HCT116 (cell line): ENCODE measurements at regions not wholly inside any gene's neighbourhood (a gene's known extent, or its start where the extent isn't known, plus 50 kb on each side); places are given as distances from the start of the nearest gene placed in this dataset.

ENCODE experiments used
- ATAC-seq: fragments of 200-7000 bp; cut with Tn5 transposase; 2 replicates; pipeline ENCODE4 v1.9.1; 2020; ENCODE audit warnings: mild to moderate bottlenecking, moderate library complexity
- BruUV-seq: library from RNA; stranded (reverse); fragments of 400-500 nt; replicated peaks from 2 replicates; lab custom pipeline; 2021; lab: Mats Ljungman, UMichigan
- CTCF ChIA-PET: fragments of 300-600 bp; sonication (Branson Sonifier 250); formaldehyde crosslinking; loops from one replicate; lab custom pipeline; 2021; ENCODE audit warnings: antibody characterized with exemption; lab: Charles Lee
- POLR2A ChIA-PET: fragments of 300-600, 350-600 bp; sonication (Branson Sonifier 250); formaldehyde crosslinking; loops from one replicate; lab custom pipeline; 2021; ENCODE audit warnings: antibody characterized with exemption; lab: Charles Lee
- RAD21 ChIA-PET, 2 experiments: fragments of 300-600 bp; sonication (Branson Sonifier 250); formaldehyde crosslinking; loops; one replicate each; lab custom pipeline; 2023; ENCODE audit warnings: low total read pairs in 2 of 2; ENCODE audit not compliant: uncharacterized antibody in 2 of 2, unreplicated experiment in 2 of 2, low non-redundant PET in 1 of 2; lab: Charles Lee
- DNase-seq: peaks from one replicate; pipeline ENCODE4 v3.0.0-alpha.2; 2010; ENCODE audit warnings: low read depth, low spot score
- H2AFZ ChIP-seq: fragments of 200-600 bp; shearing (Covaris generic), sonication (generic); 2 replicates; pipeline ENCODE4 v1.6.1; 2017; ENCODE audit warnings: low read depth, mixed run types, mixed read lengths, antibody characterized with exemption, low read length; ENCODE audit not compliant: poor library complexity, severe bottlenecking
- H3K27ac ChIP-seq: 2 replicates; pipeline ENCODE4 v1.5.1; 2012; ENCODE audit warnings: low read depth, low read length
- H3K27me3 ChIP-seq: fragments of 200-600 bp; sonication (generic); 2 replicates; pipeline ENCODE4 v1.6.1; 2016; ENCODE audit warnings: mixed run types, low read length, mixed read lengths; ENCODE audit not compliant: insufficient read depth
- H3K36me3 ChIP-seq, 2 experiments: fragments of 200-500 bp in 1 of 2; fragments of 200-600 bp in 1 of 2; sonication (Bioruptor generic) in 1 of 2; sonication (generic) in 1 of 2; 2 replicates each; pipeline versions ENCODE4 v1.5.1 to v1.6.1; 2014 to 2016; ENCODE audit warnings: low read length in 2 of 2, inconsistent platforms in 1 of 2, mixed read lengths in 1 of 2, mixed run types in 1 of 2; ENCODE audit not compliant: insufficient read depth in 2 of 2, control insufficient read depth in 1 of 2
- H3K4me1 ChIP-seq, 2 experiments: fragments of 200-600 bp in 1 of 2; sonication (generic) in 1 of 2; 2 replicates each; pipeline versions ENCODE4 v1.5.1 to v1.6.1; 2012 to 2017; ENCODE audit warnings: low read length in 2 of 2, inconsistent platforms in 1 of 2, mild to moderate bottlenecking in 1 of 2, mixed read lengths in 1 of 2, mixed run types in 1 of 2, moderate library complexity in 1 of 2; ENCODE audit not compliant: insufficient read depth in 2 of 2, control insufficient read depth in 1 of 2
- H3K4me2 ChIP-seq: fragments of 200-600 bp; sonication (generic); 2 replicates; pipeline ENCODE4 v1.6.1; 2017; ENCODE audit warnings: mixed run types, low read length, mixed read lengths
- H3K4me3 ChIP-seq, 2 experiments: fragments of 200-600 bp in 1 of 2; sonication (generic) in 1 of 2; replicated peaks in 1 of 2; 2 replicates each; pipeline ENCODE4 v1.5.1; 2011 to 2016; ENCODE audit warnings: low read length in 2 of 2, control low read depth in 1 of 2, low read depth in 1 of 2, mild to moderate bottlenecking in 1 of 2, mixed read lengths in 1 of 2, mixed run types in 1 of 2
- H3K79me2 ChIP-seq: fragments of 200-600 bp; sonication (generic); 2 replicates; pipeline ENCODE4 v1.6.1; 2017; ENCODE audit warnings: mild to moderate bottlenecking, mixed run types, low read length, moderate library complexity, mixed read lengths; ENCODE audit not compliant: insufficient read depth
- H3K9ac ChIP-seq: fragments of 200-600 bp; sonication (generic); 2 replicates; pipeline ENCODE4 v1.6.1; 2016; ENCODE audit warnings: low read length, mixed read lengths
- H3K9me2 ChIP-seq: fragments of 200-600 bp; sonication (generic), shearing (Covaris generic); 2 replicates; pipeline ENCODE4 v1.6.1; 2017; ENCODE audit warnings: mixed run types, mild to moderate bottlenecking, moderate library complexity; ENCODE audit not compliant: insufficient read depth
- H3K9me3 ChIP-seq, 2 experiments: fragments of 200-500 bp in 1 of 2; fragments of 200-600 bp in 1 of 2; sonication (Bioruptor generic) in 1 of 2; sonication (generic) in 1 of 2; 2 replicates each; pipeline ENCODE4 v1.6.1; 2014 to 2017; ENCODE audit warnings: low read length in 2 of 2, mixed read lengths in 2 of 2, inconsistent platforms in 1 of 2, low read depth in 1 of 2, mild to moderate bottlenecking in 1 of 2, mixed run types in 1 of 2, moderate library complexity in 1 of 2; ENCODE audit not compliant: control insufficient read depth in 1 of 2, insufficient read depth in 1 of 2
- H4K20me1 ChIP-seq: fragments of 200-600 bp; sonication (generic), shearing (Covaris generic); 2 replicates; pipeline ENCODE4 v1.6.1; 2017; ENCODE audit warnings: mixed run types, mild to moderate bottlenecking, moderate library complexity; ENCODE audit not compliant: insufficient read depth
- CBX3 ChIP-seq: IDR thresholded peaks from 2 replicates; pipeline ENCODE4 v1.6.1; 2012; ENCODE audit warnings: low read depth
- CEBPB ChIP-seq: IDR thresholded peaks from 2 replicates; pipeline ENCODE4 v1.6.1; 2012; ENCODE audit warnings: low read depth
- EGR1 ChIP-seq: IDR thresholded peaks from 2 replicates; pipeline ENCODE4 v1.6.1; 2012; ENCODE audit warnings: low read depth
- EZH2 ChIP-seq: fragments of 200-600 bp; sonication (generic); IDR thresholded peaks from 2 replicates; pipeline ENCODE4 v1.6.1; 2017; ENCODE audit warnings: antibody characterized with exemption, mixed run types
- EZH2phosphoT487 ChIP-seq: fragments of 200-600 bp; IDR thresholded peaks from 2 replicates; pipeline ENCODE4 v1.6.1; 2018; ENCODE audit warnings: antibody characterized with exemption, borderline replicate concordance
- RAD21 ChIP-seq: IDR thresholded peaks from 2 replicates; pipeline ENCODE4 v1.6.1; 2012; ENCODE audit warnings: low read depth, mild to moderate bottlenecking
- SRF ChIP-seq: IDR thresholded peaks from 2 replicates; pipeline ENCODE4 v1.6.1; 2012; ENCODE audit warnings: low read depth
- YY1 ChIP-seq: IDR thresholded peaks from 2 replicates; pipeline ENCODE4 v1.6.1; 2011; ENCODE audit warnings: low read length, low read depth, moderate library complexity, mild to moderate bottlenecking; ENCODE audit not compliant: insufficient replicate concordance; ENCODE audit errors: extremely low read depth
- ZFX ChIP-seq: fragments of 450-650 bp; IDR thresholded peaks from 2 replicates; pipeline ENCODE4 v1.6.1; 2017
- ZNF274 ChIP-seq: fragments of 200-500 bp; sonication (Bioruptor generic); IDR thresholded peaks from 2 replicates; pipeline ENCODE4 v1.6.1; 2014; ENCODE audit warnings: mild to moderate bottlenecking, low read depth, low read length, inconsistent platforms
- intact Hi-C: fragments of 100-400 bp; cut with micrococcal nuclease; formaldehyde crosslinking; loops from 2 replicates; pipeline ENCODE4 v1.10.0; 2022
- TF ChIP-seq, protein P1 (sequence below): IDR thresholded peaks from 2 replicates; pipeline ENCODE4 v1.6.1; 2012
- TF ChIP-seq, protein P2 (sequence below): IDR thresholded peaks from 2 replicates; pipeline ENCODE4 v1.6.1; 2012; ENCODE audit warnings: low read depth
- TF ChIP-seq, protein P3 (sequence below), 3 experiments: fragments of 200-600 bp in 1 of 3; sonication (generic) in 1 of 3; IDR thresholded peaks in 2 of 3; conservative IDR thresholded peaks in 1 of 3; 2 replicates each; pipeline ENCODE4 v1.5.1; 2012 to 2017; ENCODE audit warnings: low read depth in 2 of 3, low read length in 2 of 3, antibody characterized with exemption in 1 of 3, borderline replicate concordance in 1 of 3, control low read depth in 1 of 3, mild to moderate bottlenecking in 1 of 3, mixed read lengths in 1 of 3, mixed run types in 1 of 3, moderate library complexity in 1 of 3; ENCODE audit not compliant: insufficient read depth in 1 of 3

DNA sequence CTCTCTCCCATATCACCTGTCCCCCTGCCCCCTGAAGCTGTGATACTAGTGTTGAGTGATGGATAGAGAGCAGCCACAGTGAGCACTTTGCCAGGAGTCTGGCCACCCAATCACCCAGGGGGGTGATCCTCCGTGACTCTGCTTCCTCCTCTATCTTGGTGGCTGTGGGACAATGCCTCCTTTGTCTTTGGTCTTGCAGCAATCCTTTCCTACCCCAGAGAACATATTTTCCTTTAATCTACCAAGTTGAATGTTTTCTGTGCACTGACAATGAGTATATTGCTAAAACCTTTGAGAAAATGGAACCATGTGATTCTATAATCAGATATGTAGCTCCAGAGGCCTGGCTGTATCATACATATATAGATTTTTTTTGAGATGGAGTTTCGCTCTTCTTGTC is 58.1 kb upstream of the HEPHL1 start:
- ChIA-PET POLR2A (no interaction called here), CTCF (no interaction called here), RAD21 (no interaction called here)
- ATAC-seq (no peak), DNase-seq (no peak)
- Histone ChIP-seq H3K9me3 (no peaks in the 10 kb centered on the region), H3K79me2 (no peaks in the 10 kb centered on the region), H3K9me2 (no peaks in the 10 kb centered on the region), H3K27me3 (0 out of 2 replicates have a peak, but pooled peaks cover 5% of the 10 kb centered on the region), H4K20me1 (no peaks in the 10 kb centered on the region), H3K4me2 (no peak overlapping the region), H3K4me3 (no peak overlapping the region), H3K9ac (no peak overlapping the region), H3K27ac (no peak overlapping the region), H3K36me3 (no peaks in the 10 kb centered on the region), H3K4me1 (no peaks in the 10 kb centered on the region), H2AFZ (no peak overlapping the region)
- no TSS peak for BruUV-seq
- TF ChIP-seq EZH2phosphoT487 (no peak), RAD21 (no peak), YY1 (no peak), EZH2 (no peak)
- TF ChIP-seq, protein P1, sequence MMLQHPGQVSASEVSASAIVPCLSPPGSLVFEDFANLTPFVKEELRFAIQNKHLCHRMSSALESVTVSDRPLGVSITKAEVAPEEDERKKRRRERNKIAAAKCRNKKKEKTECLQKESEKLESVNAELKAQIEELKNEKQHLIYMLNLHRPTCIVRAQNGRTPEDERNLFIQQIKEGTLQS: no peak
- intact Hi-C loops: no loop called here

DNA sequence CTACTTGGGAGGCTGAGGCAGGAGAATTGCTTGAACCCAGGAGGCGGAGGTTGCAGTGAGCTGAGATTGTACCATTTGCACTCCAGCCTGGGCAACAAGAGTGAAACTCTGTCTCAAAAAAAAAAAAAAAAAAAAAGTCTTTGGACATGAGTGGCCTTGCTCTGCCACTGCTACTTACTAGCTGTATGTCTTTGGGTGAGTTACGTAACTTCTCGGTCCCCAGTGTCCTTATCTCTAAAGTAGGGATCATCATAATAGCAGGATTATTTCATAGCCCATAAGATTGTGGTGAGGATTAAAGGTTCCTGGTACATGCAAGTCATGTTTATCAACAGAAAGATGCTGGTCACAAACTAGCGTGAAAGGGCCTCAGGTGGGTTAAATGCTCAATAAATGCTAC is 53.9 kb upstream of the HEPHL1 start:
- ChIA-PET POLR2A (no interaction called here), CTCF (no interaction called here), RAD21 (no interaction called here)
- no peak for ATAC-seq
- Histone ChIP-seq H4K20me1 (no peaks in the 10 kb centered on the region), H3K27me3 (no peaks in the 10 kb centered on the region), H3K9ac (no peak overlapping the region), H3K9me2 (no peaks in the 10 kb centered on the region), H3K36me3 (no peaks in the 10 kb centered on the region), H2AFZ (no peak overlapping the region), H3K27ac (no peak overlapping the region), H3K4me3 (no peak overlapping the region), H3K79me2 (no peaks in the 10 kb centered on the region), H3K9me3 (no peaks in the 10 kb centered on the region), H3K4me2 (no peak overlapping the region), H3K4me1 (no peaks in the 10 kb centered on the region)
- intact Hi-C loops: no loop called here
- no TSS peak for BruUV-seq
- DNase-seq: no peak
- TF ChIP-seq CEBPB: no peak
- TF ChIP-seq, protein P2, sequence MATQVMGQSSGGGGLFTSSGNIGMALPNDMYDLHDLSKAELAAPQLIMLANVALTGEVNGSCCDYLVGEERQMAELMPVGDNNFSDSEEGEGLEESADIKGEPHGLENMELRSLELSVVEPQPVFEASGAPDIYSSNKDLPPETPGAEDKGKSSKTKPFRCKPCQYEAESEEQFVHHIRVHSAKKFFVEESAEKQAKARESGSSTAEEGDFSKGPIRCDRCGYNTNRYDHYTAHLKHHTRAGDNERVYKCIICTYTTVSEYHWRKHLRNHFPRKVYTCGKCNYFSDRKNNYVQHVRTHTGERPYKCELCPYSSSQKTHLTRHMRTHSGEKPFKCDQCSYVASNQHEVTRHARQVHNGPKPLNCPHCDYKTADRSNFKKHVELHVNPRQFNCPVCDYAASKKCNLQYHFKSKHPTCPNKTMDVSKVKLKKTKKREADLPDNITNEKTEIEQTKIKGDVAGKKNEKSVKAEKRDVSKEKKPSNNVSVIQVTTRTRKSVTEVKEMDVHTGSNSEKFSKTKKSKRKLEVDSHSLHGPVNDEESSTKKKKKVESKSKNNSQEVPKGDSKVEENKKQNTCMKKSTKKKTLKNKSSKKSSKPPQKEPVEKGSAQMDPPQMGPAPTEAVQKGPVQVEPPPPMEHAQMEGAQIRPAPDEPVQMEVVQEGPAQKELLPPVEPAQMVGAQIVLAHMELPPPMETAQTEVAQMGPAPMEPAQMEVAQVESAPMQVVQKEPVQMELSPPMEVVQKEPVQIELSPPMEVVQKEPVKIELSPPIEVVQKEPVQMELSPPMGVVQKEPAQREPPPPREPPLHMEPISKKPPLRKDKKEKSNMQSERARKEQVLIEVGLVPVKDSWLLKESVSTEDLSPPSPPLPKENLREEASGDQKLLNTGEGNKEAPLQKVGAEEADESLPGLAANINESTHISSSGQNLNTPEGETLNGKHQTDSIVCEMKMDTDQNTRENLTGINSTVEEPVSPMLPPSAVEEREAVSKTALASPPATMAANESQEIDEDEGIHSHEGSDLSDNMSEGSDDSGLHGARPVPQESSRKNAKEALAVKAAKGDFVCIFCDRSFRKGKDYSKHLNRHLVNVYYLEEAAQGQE: no peak
- TF ChIP-seq EGR1: no peak
- no peak for TF ChIP-seq EZH2
- TF ChIP-seq ZNF274: no peak
- TF ChIP-seq, protein P1: no peak
- no peak for TF ChIP-seq RAD21
- TF ChIP-seq EZH2phosphoT487: no peak
- TF ChIP-seq CBX3: no peak
- TF ChIP-seq, protein P3, sequence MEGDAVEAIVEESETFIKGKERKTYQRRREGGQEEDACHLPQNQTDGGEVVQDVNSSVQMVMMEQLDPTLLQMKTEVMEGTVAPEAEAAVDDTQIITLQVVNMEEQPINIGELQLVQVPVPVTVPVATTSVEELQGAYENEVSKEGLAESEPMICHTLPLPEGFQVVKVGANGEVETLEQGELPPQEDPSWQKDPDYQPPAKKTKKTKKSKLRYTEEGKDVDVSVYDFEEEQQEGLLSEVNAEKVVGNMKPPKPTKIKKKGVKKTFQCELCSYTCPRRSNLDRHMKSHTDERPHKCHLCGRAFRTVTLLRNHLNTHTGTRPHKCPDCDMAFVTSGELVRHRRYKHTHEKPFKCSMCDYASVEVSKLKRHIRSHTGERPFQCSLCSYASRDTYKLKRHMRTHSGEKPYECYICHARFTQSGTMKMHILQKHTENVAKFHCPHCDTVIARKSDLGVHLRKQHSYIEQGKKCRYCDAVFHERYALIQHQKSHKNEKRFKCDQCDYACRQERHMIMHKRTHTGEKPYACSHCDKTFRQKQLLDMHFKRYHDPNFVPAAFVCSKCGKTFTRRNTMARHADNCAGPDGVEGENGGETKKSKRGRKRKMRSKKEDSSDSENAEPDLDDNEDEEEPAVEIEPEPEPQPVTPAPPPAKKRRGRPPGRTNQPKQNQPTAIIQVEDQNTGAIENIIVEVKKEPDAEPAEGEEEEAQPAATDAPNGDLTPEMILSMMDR (IDR thresholded peaks at IDR 0.05 in 2 of 3, conservative IDR thresholded peaks at IDR 0.05 in 1 of 3; ENCODE audit: borderline replicate concordance in 1 of 3, insufficient read depth in 1 of 3, low read depth in 2 of 3, low read length in 2 of 3): no peak
- no peak for TF ChIP-seq SRF
- TF ChIP-seq ZFX: no peak
- TF ChIP-seq YY1: no peak
